ENCODE measurements at regions not wholly inside any gene's neighbourhood (a gene's known extent, or its start where the extent isn't known, plus 50 kb on each side); places are given as distances from the start of the nearest gene placed in this dataset.
"Not testable (repeated sequence)": the region's sequence is repeated elsewhere in the genome, so short reads cannot be mapped to it uniquely, and the experiment has no call there.

DNA sequence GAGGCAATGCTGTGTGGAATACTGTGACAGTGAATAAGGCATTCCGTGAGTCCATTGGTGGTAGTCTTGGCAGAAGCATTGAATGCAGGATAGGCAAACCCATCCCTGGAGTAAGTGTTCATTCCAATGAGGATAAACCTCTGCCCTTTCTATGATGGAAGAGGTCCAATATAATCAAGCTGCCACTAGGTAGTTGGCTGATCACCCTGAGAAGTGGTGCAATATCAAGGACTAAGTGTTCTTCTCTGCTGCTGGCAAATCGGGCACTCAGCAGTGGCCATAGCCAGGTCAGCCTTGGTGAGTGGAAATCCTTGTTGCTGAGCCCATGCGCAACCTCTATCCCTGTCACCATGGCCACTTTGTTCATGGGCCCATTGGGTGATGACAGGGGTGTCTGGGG is 70.1 kb downstream of the FBXO4 start:
- no peak for DNase-seq

GRCh38 chr5:42001673-42002072 is 76.6 kb downstream of the FBXO4 start:
- DNase-seq = no peak

- DNase-seq = not testable (repeated sequence)
Measured at GRCh38 chr5:42003852-42004251, 78.8 kb downstream of the FBXO4 start.

DNA sequence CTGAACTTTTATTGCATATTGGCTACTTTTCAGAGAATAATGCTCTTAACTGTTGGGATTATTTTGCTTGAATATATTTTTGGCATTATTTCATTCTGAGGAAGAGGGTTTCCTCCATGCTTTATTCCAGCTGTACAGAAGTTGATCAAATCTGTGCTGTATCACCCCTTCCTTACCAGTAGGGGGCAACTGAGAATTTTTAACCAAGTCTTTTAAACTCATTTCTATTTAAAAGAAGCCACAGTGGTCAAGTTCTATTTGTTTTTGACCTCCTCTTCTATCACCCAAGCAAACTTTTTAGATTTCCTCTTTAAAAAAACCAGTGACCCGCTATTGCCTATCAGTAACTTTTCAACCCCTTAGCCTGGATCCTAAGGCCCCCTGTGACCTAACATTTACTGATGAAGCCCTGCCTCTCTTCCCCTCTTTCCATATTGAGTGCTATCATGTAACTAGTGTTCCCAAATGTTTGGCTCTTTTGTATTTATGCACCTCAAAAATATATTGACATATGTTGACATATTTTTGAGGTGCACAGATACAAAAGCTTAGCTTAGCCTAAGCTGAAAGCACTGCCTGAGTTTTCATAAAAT is 80.6 kb downstream of the FBXO4 start:
- peak; percentile 19 for DNase-seq

- DNase-seq = no peak
Measured at GRCh38 chr5:42013561-42013960, 88.5 kb downstream of the FBXO4 start.

DNA sequence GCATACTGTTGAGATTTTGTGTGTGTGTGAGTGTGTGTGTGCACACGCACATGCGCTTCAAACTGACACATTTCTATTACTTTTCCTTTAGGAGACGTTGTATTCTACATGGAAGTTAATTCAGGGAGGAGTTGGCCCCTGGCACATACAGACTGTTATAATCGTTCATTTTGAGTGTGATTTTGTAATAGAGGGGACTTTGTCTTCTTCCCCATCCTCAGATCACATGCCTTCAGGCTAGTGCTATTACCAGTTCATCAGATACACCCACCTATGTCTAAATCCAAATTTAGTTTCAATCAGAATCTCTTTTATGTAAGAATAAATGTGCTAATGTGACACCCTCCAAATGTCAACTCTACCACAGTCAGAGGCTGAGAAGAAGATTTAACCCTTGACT is 90.2 kb downstream of the FBXO4 start:
- DNase-seq = no peak

DNA sequence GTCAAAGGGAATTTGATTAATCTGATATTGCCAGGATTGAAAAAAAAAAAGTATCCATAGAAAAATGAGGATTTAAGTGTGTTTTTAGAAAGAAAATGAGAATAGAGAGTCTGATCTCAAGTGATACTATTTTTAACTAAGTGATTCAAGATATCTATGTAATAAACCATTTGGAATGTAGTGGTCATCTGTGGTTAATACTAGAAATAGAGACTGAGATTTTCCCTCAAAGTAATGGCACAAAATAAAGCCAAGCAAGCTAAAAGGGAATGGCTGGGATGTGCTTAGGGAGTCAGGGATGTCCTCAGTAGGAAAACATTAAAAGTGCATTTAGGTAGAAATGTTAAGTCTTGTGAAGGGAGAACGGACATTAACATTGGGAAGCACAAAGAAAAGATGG is 90.6 kb downstream of the FBXO4 start:
- peak; percentile 64 for DNase-seq

- peak; percentile 72 for DNase-seq
Measured at GRCh38 chr5:42020788-42021530, 95.9 kb downstream of the FBXO4 start.

DNA sequence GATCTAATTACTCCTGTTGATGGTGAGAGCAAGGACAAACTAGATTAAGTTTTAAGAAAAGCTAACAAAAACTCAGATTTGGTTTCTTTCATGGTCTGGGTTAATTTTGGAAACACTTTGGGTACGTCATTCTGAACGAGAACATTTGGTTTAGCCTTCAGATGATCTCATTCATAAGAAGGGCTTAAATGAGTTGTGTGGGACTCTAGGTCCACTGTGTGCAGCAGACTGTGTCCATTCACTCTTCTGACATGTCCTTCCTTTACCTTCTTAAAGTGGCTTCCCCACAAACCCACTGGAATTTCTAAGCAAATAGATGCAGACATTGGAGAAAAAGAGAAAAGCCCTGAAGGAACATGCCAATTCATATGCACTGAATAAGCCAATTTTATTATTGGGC is 96.8 kb downstream of the FBXO4 start:
- peak; percentile 11 for DNase-seq

- no peak for DNase-seq
Measured at GRCh38 chr5:42022383-42022972, 97.4 kb downstream of the FBXO4 start.

GRCh38 chr5:42026446-42026845 is 101.4 kb downstream of the FBXO4 start:
- DNase-seq = no peak

- DNase-seq = no peak
Measured at GRCh38 chr5:42032137-42032536, 107.1 kb downstream of the FBXO4 start.

DNA sequence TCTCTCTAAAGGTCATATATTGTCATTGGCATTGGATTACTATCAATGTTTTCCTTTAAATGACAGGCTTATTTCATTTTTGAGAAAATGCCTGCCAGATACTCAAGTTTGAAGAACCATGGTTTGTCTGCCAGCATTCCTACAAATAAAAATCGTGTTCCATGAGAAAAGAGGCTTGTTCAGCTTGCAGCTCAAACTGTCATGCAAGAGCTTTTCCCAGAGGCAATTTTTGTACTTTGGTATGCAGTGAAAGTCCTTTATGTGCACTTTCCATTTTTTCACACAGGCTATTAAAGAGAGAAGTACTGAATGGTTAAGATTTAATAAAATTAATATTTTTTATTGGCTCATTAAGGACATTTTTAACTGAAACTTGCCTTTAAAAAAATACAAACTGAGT is 110.4 kb downstream of the FBXO4 start:
- no peak for DNase-seq

DNA sequence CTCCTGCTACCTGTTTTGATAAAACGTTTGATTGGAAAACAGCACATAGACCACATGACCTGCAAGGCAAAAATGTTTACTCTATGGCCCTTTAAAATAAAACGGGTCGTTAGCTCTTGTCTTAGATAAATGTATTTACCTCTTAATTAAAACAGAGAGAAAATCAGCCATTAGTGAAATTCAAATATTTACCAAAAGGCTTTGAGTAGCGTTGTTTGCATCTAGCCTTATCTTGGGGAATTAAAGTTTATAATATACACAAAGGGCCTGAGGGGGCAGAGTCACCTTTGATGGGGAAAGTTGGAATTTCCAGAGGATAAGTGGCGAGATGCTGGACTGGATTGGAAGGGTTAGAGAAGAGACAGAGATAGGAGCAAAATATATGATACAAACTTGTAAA is 111.3 kb downstream of the FBXO4 start:
- DNase-seq = no peak

GRCh38 chr5:42037379-42037932 is 112.4 kb downstream of the FBXO4 start:
- no peak for DNase-seq

DNA sequence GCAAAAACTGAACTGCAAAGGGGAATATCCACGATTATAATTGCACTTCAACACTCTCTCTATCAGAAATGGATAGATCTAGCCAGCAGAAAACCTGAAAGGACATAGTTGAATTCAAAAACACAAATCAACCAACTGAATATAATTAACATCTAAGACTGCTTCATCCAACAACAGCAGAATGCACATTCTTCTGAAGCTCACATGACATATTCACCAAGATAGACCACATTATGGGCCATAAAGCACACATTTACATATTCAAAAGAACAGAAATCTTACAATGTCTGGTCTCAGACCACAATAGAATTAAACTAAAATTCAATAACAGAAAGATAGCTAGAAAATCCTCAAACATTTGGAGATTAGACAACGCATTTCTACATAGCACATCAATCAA is 118.3 kb downstream of the FBXO4 start:
- no peak for DNase-seq

GRCh38 chr5:42057254-42057690 is 132.2 kb downstream of the FBXO4 start:
- peak; percentile 33 for DNase-seq

GRCh38 chr5:42059291-42059690 is 134.2 kb downstream of the FBXO4 start:
- peak; percentile 1 for DNase-seq

- DNase-seq = no peak
Measured at GRCh38 chr5:42059778-42060464, 134.8 kb downstream of the FBXO4 start.

DNA sequence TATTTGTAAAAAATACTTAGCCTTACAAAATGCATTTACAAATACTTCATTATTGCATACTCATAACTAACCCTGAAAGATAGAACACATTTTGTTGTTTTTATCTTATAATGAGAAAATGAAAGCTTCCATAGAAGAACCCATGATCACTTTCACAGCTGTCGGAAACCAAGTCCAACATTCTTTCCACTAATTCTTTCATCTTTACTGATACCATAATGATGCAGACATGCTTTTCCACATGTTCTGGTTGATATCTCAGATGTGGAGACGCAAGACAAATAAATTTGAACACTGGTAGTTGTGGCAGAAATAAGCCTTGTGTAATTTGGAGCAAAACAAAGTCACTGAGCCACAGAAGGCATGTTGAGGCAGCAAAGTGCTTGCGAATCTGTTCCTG is 136.0 kb downstream of the FBXO4 start:
- no peak for DNase-seq

DNA sequence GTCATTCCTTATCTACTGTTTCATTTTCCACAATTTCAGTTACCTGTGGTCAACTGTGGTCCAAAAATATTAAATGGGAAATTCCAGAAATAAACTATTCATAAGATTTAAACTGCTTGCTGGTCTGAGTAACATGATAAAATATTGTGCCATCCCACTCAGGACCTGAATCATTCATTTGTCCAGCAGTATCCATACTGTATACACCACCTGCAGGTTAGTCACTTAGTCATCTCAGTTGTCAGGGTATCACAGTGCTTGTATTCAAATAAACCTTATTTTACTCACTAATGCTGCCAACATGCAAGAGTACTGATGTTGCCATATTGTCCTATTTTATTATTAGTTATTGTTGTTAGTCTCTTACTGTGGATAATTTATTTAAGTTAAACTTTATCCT is 139.7 kb downstream of the FBXO4 start:
- DNase-seq = no peak

- DNase-seq = no peak
Measured at GRCh38 chr5:42066131-42066530, 141.1 kb downstream of the FBXO4 start.

DNA sequence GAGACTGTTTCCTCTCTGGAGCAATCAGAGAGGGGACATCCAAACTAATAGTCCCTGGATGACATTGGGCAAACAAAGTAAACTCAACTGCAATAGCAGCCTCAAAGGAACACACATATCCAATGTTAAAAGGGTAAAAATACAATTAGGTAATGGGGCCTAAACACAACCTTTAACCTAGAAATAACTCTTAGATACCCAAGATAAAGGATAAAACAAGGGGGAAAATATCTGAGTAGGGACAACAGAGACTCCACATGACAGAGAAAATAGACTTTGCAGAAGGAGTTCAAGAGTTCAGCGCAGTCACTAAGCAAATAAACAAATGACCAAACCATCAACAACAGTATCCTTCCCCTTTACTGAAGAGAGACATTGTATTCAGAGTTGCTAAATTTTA is 149.3 kb downstream of the FBXO4 start:
- DNase-seq = no peak

Data from fibroblast of skin of back (primary cell).